HCT116 (cell line): ENCODE measurements at regions not wholly inside any gene's neighbourhood (a gene's known extent, or its start where the extent isn't known, plus 50 kb on each side); places are given as distances from the start of the nearest gene placed in this dataset.
"Not testable (repeated sequence)": the region's sequence is repeated elsewhere in the genome, so short reads cannot be mapped to it uniquely, and the experiment has no call there.

ENCODE experiments used
- ATAC-seq: fragments of 200-7000 bp; cut with Tn5 transposase; 2 replicates; pipeline ENCODE4 v1.9.1; 2020; ENCODE audit warnings: mild to moderate bottlenecking, moderate library complexity
- BruUV-seq: library from RNA; stranded (reverse); fragments of 400-500 nt; replicated peaks from 2 replicates; lab custom pipeline; 2021; lab: Mats Ljungman, UMichigan
- CTCF ChIA-PET: fragments of 300-600 bp; sonication (Branson Sonifier 250); formaldehyde crosslinking; loops from one replicate; lab custom pipeline; 2021; ENCODE audit warnings: antibody characterized with exemption; lab: Charles Lee
- POLR2A ChIA-PET: fragments of 300-600, 350-600 bp; sonication (Branson Sonifier 250); formaldehyde crosslinking; loops from one replicate; lab custom pipeline; 2021; ENCODE audit warnings: antibody characterized with exemption; lab: Charles Lee
- RAD21 ChIA-PET, 2 experiments: fragments of 300-600 bp; sonication (Branson Sonifier 250); formaldehyde crosslinking; loops; one replicate each; lab custom pipeline; 2023; ENCODE audit warnings: low total read pairs in 2 of 2; ENCODE audit not compliant: uncharacterized antibody in 2 of 2, unreplicated experiment in 2 of 2, low non-redundant PET in 1 of 2; lab: Charles Lee
- DNase-seq: peaks from one replicate; pipeline ENCODE4 v3.0.0-alpha.2; 2010; ENCODE audit warnings: low read depth, low spot score
- H2AFZ ChIP-seq: fragments of 200-600 bp; shearing (Covaris generic), sonication (generic); 2 replicates; pipeline ENCODE4 v1.6.1; 2017; ENCODE audit warnings: low read depth, mixed run types, mixed read lengths, antibody characterized with exemption, low read length; ENCODE audit not compliant: poor library complexity, severe bottlenecking
- H3K27ac ChIP-seq: 2 replicates; pipeline ENCODE4 v1.5.1; 2012; ENCODE audit warnings: low read depth, low read length
- H3K27me3 ChIP-seq: fragments of 200-600 bp; sonication (generic); 2 replicates; pipeline ENCODE4 v1.6.1; 2016; ENCODE audit warnings: mixed run types, low read length, mixed read lengths; ENCODE audit not compliant: insufficient read depth
- H3K36me3 ChIP-seq, 2 experiments: fragments of 200-500 bp in 1 of 2; fragments of 200-600 bp in 1 of 2; sonication (Bioruptor generic) in 1 of 2; sonication (generic) in 1 of 2; 2 replicates each; pipeline versions ENCODE4 v1.5.1 to v1.6.1; 2014 to 2016; ENCODE audit warnings: low read length in 2 of 2, inconsistent platforms in 1 of 2, mixed read lengths in 1 of 2, mixed run types in 1 of 2; ENCODE audit not compliant: insufficient read depth in 2 of 2, control insufficient read depth in 1 of 2
- H3K4me1 ChIP-seq, 2 experiments: fragments of 200-600 bp in 1 of 2; sonication (generic) in 1 of 2; 2 replicates each; pipeline versions ENCODE4 v1.5.1 to v1.6.1; 2012 to 2017; ENCODE audit warnings: low read length in 2 of 2, inconsistent platforms in 1 of 2, mild to moderate bottlenecking in 1 of 2, mixed read lengths in 1 of 2, mixed run types in 1 of 2, moderate library complexity in 1 of 2; ENCODE audit not compliant: insufficient read depth in 2 of 2, control insufficient read depth in 1 of 2
- H3K4me2 ChIP-seq: fragments of 200-600 bp; sonication (generic); 2 replicates; pipeline ENCODE4 v1.6.1; 2017; ENCODE audit warnings: mixed run types, low read length, mixed read lengths
- H3K4me3 ChIP-seq, 2 experiments: fragments of 200-600 bp in 1 of 2; sonication (generic) in 1 of 2; replicated peaks in 1 of 2; 2 replicates each; pipeline ENCODE4 v1.5.1; 2011 to 2016; ENCODE audit warnings: low read length in 2 of 2, control low read depth in 1 of 2, low read depth in 1 of 2, mild to moderate bottlenecking in 1 of 2, mixed read lengths in 1 of 2, mixed run types in 1 of 2
- H3K79me2 ChIP-seq: fragments of 200-600 bp; sonication (generic); 2 replicates; pipeline ENCODE4 v1.6.1; 2017; ENCODE audit warnings: mild to moderate bottlenecking, mixed run types, low read length, moderate library complexity, mixed read lengths; ENCODE audit not compliant: insufficient read depth
- H3K9ac ChIP-seq: fragments of 200-600 bp; sonication (generic); 2 replicates; pipeline ENCODE4 v1.6.1; 2016; ENCODE audit warnings: low read length, mixed read lengths
- H3K9me2 ChIP-seq: fragments of 200-600 bp; sonication (generic), shearing (Covaris generic); 2 replicates; pipeline ENCODE4 v1.6.1; 2017; ENCODE audit warnings: mixed run types, mild to moderate bottlenecking, moderate library complexity; ENCODE audit not compliant: insufficient read depth
- H3K9me3 ChIP-seq, 2 experiments: fragments of 200-500 bp in 1 of 2; fragments of 200-600 bp in 1 of 2; sonication (Bioruptor generic) in 1 of 2; sonication (generic) in 1 of 2; 2 replicates each; pipeline ENCODE4 v1.6.1; 2014 to 2017; ENCODE audit warnings: low read length in 2 of 2, mixed read lengths in 2 of 2, inconsistent platforms in 1 of 2, low read depth in 1 of 2, mild to moderate bottlenecking in 1 of 2, mixed run types in 1 of 2, moderate library complexity in 1 of 2; ENCODE audit not compliant: control insufficient read depth in 1 of 2, insufficient read depth in 1 of 2
- H4K20me1 ChIP-seq: fragments of 200-600 bp; sonication (generic), shearing (Covaris generic); 2 replicates; pipeline ENCODE4 v1.6.1; 2017; ENCODE audit warnings: mixed run types, mild to moderate bottlenecking, moderate library complexity; ENCODE audit not compliant: insufficient read depth
- CEBPB ChIP-seq: IDR thresholded peaks from 2 replicates; pipeline ENCODE4 v1.6.1; 2012; ENCODE audit warnings: low read depth
- MAX ChIP-seq: IDR thresholded peaks from 2 replicates; pipeline ENCODE4 v1.6.1; 2012
- intact Hi-C: fragments of 100-400 bp; cut with micrococcal nuclease; formaldehyde crosslinking; loops from 2 replicates; pipeline ENCODE4 v1.10.0; 2022

- H3K4me2 ChIP-seq, H3K27me3 ChIP-seq, H3K4me3 ChIP-seq, intact Hi-C loops, H3K27ac ChIP-seq, ATAC-seq, H4K20me1 ChIP-seq, H3K4me1 ChIP-seq, DNase-seq, RAD21 ChIA-PET, BruUV-seq, H3K9ac ChIP-seq, H3K9me2 ChIP-seq, CTCF ChIA-PET, H3K9me3 ChIP-seq, POLR2A ChIA-PET, H3K36me3 ChIP-seq, H3K79me2 ChIP-seq, H2AFZ ChIP-seq: not testable (repeated sequence)
Observed at GRCh38 chr16:87217802-87218201, 99.4 kb downstream of the C16orf95 start.

- no peak overlapping the region for H3K9ac ChIP-seq
- H3K4me1 ChIP-seq: no peaks in the 10 kb centered on the region
- no peak overlapping the region for H3K4me2 ChIP-seq
- no peak overlapping the region for H3K27ac ChIP-seq
- POLR2A ChIA-PET: no interaction called here
- H3K27me3 ChIP-seq: peaks cover under 1% of the 10 kb centered on the region; the same call in 1 of the 2 replicates
- H3K36me3 ChIP-seq: no peaks in the 10 kb centered on the region
- no peaks in the 10 kb centered on the region for H4K20me1 ChIP-seq
- TF ChIP-seq CEBPB (no peak), MAX (no peak)
- TF ChIP-seq, all 23 proteins: peak for 0
- ATAC-seq (no peak), DNase-seq (no peak)
- Histone ChIP-seq H3K9me3 (peaks cover 0 to 5% of the 10 kb centered on the region in 2 experiments; a peak in 1 of 4 replicates), H3K9me2 (no peaks in the 10 kb centered on the region), H2AFZ (no peak overlapping the region), H3K4me3 (no peak overlapping the region), H3K79me2 (no peaks in the 10 kb centered on the region)
- ChIA-PET RAD21 (no interaction called here), CTCF (no interaction called here)
- intact Hi-C loops: no loop called here
- no TSS peak for BruUV-seq
Observed at GRCh38 chr16:87218281-87219055, 98.7 kb downstream of the C16orf95 start.
